IMR-90 (cell line): ENCODE measurements at regions not wholly inside any gene's neighbourhood (a gene's known extent, or its start where the extent isn't known, plus 50 kb on each side); places are given as distances from the start of the nearest gene placed in this dataset.

Experiments used
- ATAC-seq: fragments of 200-7000 bp; cut with Tn5 transposase; 2 replicates; pipeline ENCODE4 v1.9.1; 2020; ENCODE audit warnings: low read depth, mild to moderate bottlenecking, moderate library complexity
- BruUV-seq: library from RNA; stranded (reverse); fragments of 400-500 nt; replicated peaks from 2 replicates; lab custom pipeline; 2021; lab: Mats Ljungman, UMichigan
- CTCF ChIA-PET: fragments of 300-600 bp; formaldehyde crosslinking; extraction: SDS; loops from one replicate; lab custom pipeline; 2021; ENCODE audit warnings: antibody characterized with exemption; lab: Yijun Ruan, JAX
- POLR2A ChIA-PET: fragments of 300-600 bp; sonication (Branson Sonifier 250); formaldehyde crosslinking; loops from one replicate; lab custom pipeline; 2022; ENCODE audit warnings: antibody characterized with exemption; ENCODE audit not compliant: unreplicated experiment; lab: Charles Lee
- DNase-seq: peaks from one replicate; pipeline ENCODE4 v3.0.0; 2013
- H2AFZ ChIP-seq: replicated peaks from 2 replicates; pipeline ENCODE3; 2013; ENCODE audit warnings: low read length, mild to moderate bottlenecking; ENCODE audit not compliant: poor library complexity
- H2AK5ac ChIP-seq: 2 replicates; pipeline ENCODE4 v1.6.1; 2013; ENCODE audit warnings: low read depth, low read length, inconsistent platforms
- H2AK9ac ChIP-seq: replicated peaks from 2 replicates; pipeline ENCODE3; 2013; ENCODE audit warnings: mild to moderate bottlenecking, low read depth, low read length, moderate library complexity; ENCODE audit not compliant: poor library complexity
- H2BK120ac ChIP-seq: 2 replicates; pipeline ENCODE4 v1.6.1; 2013; ENCODE audit warnings: low read depth, low read length, inconsistent platforms
- H2BK15ac ChIP-seq: 3 replicates; pipeline ENCODE4 v1.6.1; 2013; ENCODE audit warnings: low read depth, low read length, inconsistent platforms
- H2BK20ac ChIP-seq: 2 replicates; pipeline ENCODE4 v1.6.1; 2013; ENCODE audit warnings: low read depth, mild to moderate bottlenecking, inconsistent platforms, low read length, moderate library complexity
- H2BK5ac ChIP-seq: 2 replicates; pipeline ENCODE4 v1.6.1; 2013; ENCODE audit warnings: mild to moderate bottlenecking, low read depth, low read length, inconsistent platforms; ENCODE audit not compliant: poor library complexity, severe bottlenecking
- H3K14ac ChIP-seq: replicated peaks from 2 replicates; pipeline ENCODE4 v1.6.1; 2013; ENCODE audit warnings: low read depth, low read length, inconsistent platforms
- H3K18ac ChIP-seq: 2 replicates; pipeline ENCODE4 v1.6.1; 2013; ENCODE audit warnings: low read depth, low read length, control low read depth
- H3K23ac ChIP-seq: 2 replicates; pipeline ENCODE4 v1.6.1; 2013; ENCODE audit warnings: low read depth, low read length, inconsistent platforms
- H3K27ac ChIP-seq: 2 replicates; pipeline ENCODE4 v1.5.1; 2013; ENCODE audit warnings: mild to moderate bottlenecking, control low read depth, low read length; ENCODE audit not compliant: insufficient read depth
- H3K27me3 ChIP-seq: 2 replicates; pipeline ENCODE4 v1.6.1; 2013; ENCODE audit warnings: low read length; ENCODE audit not compliant: control insufficient read depth, insufficient read depth
- H3K36me3 ChIP-seq: 2 replicates; pipeline ENCODE4 v1.6.1; 2013; ENCODE audit warnings: low read length, mixed read lengths; ENCODE audit not compliant: control insufficient read depth, insufficient read depth
- H3K4ac ChIP-seq: 2 replicates; pipeline ENCODE4 v1.6.1; 2013; ENCODE audit warnings: low read depth, low read length, inconsistent platforms
- H3K4me1 ChIP-seq: 2 replicates; pipeline ENCODE4 v1.6.1; 2013; ENCODE audit warnings: low read length, mixed read lengths; ENCODE audit not compliant: control insufficient read depth, insufficient read depth
- H3K4me2 ChIP-seq: 2 replicates; pipeline ENCODE4 v1.6.1; 2013; ENCODE audit warnings: low read depth, mild to moderate bottlenecking, control low read depth, low read length, moderate library complexity
- H3K4me3 ChIP-seq: 2 replicates; pipeline ENCODE4 v1.5.1; 2013; ENCODE audit warnings: low read depth, mild to moderate bottlenecking, control low read depth, low read length, moderate library complexity; ENCODE audit not compliant: insufficient read depth
- H3K56ac ChIP-seq: 2 replicates; pipeline ENCODE4 v1.6.1; 2013; ENCODE audit warnings: low read length, inconsistent platforms; ENCODE audit not compliant: insufficient read depth; ENCODE audit errors: extremely low read depth
- H3K79me1 ChIP-seq, 2 experiments: 2 replicates each; pipeline ENCODE4 v1.6.1; 2013; ENCODE audit warnings: low read length in 2 of 2, inconsistent platforms in 1 of 2, low read depth in 1 of 2
- H3K9ac ChIP-seq: 2 replicates; pipeline ENCODE4 v1.6.1; 2013; ENCODE audit warnings: low read depth, low read length, control low read depth
- H3K9me1 ChIP-seq: 2 replicates; pipeline ENCODE4 v1.6.1; 2013; ENCODE audit warnings: low read length, inconsistent platforms; ENCODE audit not compliant: insufficient read depth
- H3K9me3 ChIP-seq: 2 replicates; pipeline ENCODE4 v1.6.1; 2013; ENCODE audit warnings: low read length; ENCODE audit not compliant: control insufficient read depth, insufficient read depth
- H4K20me1 ChIP-seq: 2 replicates; pipeline ENCODE4 v1.6.1; 2013; ENCODE audit warnings: low read length, inconsistent platforms; ENCODE audit not compliant: insufficient read depth
- H4K5ac ChIP-seq: 2 replicates; pipeline ENCODE4 v1.6.1; 2013; ENCODE audit warnings: mild to moderate bottlenecking, low read depth, low read length, control low read depth
- H4K8ac ChIP-seq, 2 experiments: 2 replicates each; pipeline ENCODE4 v1.6.1; 2013; ENCODE audit warnings: low read depth in 2 of 2, low read length in 2 of 2, control low read depth in 1 of 2, inconsistent platforms in 1 of 2
- H4K91ac ChIP-seq: 2 replicates; pipeline ENCODE4 v1.6.1; 2013; ENCODE audit warnings: low read depth, low read length, inconsistent platforms; ENCODE audit not compliant: insufficient read depth
- BHLHE40 ChIP-seq: fragments of 150-350 bp; IDR thresholded peaks from 2 replicates; pipeline ENCODE4 v1.6.1; 2016; ENCODE audit warnings: mild to moderate bottlenecking, low read depth, low read length
- CEBPB ChIP-seq: IDR thresholded peaks from 2 replicates; pipeline ENCODE4 v1.6.1; 2012; ENCODE audit warnings: low read depth, low read length, improper control_type of control experiment
- ELK1 ChIP-seq: fragments of 150-350 bp; IDR thresholded peaks from 2 replicates; pipeline ENCODE4 v1.6.1; 2016; ENCODE audit warnings: low read depth, mild to moderate bottlenecking, low read length, moderate library complexity, borderline replicate concordance
- FOS ChIP-seq: fragments of 150-350 bp; IDR thresholded peaks from 2 replicates; pipeline ENCODE4 v1.6.1; 2016; ENCODE audit warnings: low read depth, low read length
- MAFK ChIP-seq: IDR thresholded peaks from 2 replicates; pipeline ENCODE4 v1.6.1; 2012; ENCODE audit warnings: low read depth, low read length, improper control_type of control experiment
- MXI1 ChIP-seq: IDR thresholded peaks from 2 replicates; pipeline ENCODE4 v1.6.1; 2012; ENCODE audit warnings: low read depth, mild to moderate bottlenecking, low read length, moderate library complexity, borderline replicate concordance
- POLR2A ChIP-seq: IDR thresholded peaks from 2 replicates; pipeline ENCODE4 v1.6.1; 2012; ENCODE audit warnings: mild to moderate bottlenecking, low read depth, low read length
- RAD21 ChIP-seq: IDR thresholded peaks from 2 replicates; pipeline ENCODE4 v1.6.1; 2012; ENCODE audit warnings: low read length, improper control_type of control experiment
- RCOR1 ChIP-seq: IDR thresholded peaks from 2 replicates; pipeline ENCODE4 v1.6.1; 2012; ENCODE audit warnings: mild to moderate bottlenecking, low read length, improper control_type of control experiment; ENCODE audit not compliant: insufficient replicate concordance
- RFX5 ChIP-seq: IDR thresholded peaks from 2 replicates; pipeline ENCODE4 v1.8.0; 2012; ENCODE audit warnings: low read depth, mild to moderate bottlenecking, low read length, moderate library complexity
- USF2 ChIP-seq: fragments of 150-350 bp; IDR thresholded peaks from 2 replicates; pipeline ENCODE4 v1.6.1; 2017; ENCODE audit warnings: mild to moderate bottlenecking, antibody characterized with exemption, low read length, low read depth
- WGBS, 2 experiments: methylation state at CpG; one replicate each; pipeline versions ENCODE4 v1.1.5 to v1.1.7; 2013; ENCODE audit warnings: missing lambda C conversion rate in 2 of 2; ENCODE audit not compliant: insufficient read length in 1 of 2; ENCODE audit errors: extremely low coverage in 2 of 2; 5-methylcytosine and 5-hydroxymethylcytosine counted together
- dilution Hi-C: fragments of 300-500 bp; cut with HindIII; formaldehyde crosslinking; loops from one replicate; pipeline ENCODE4 v1.14.3; 2018; ENCODE audit warnings: low sequenced_read_pairs; ENCODE audit not compliant: unreplicated experiment
- in situ Hi-C: fragments of 300-500 bp; cut with MboI; formaldehyde crosslinking; loops from 3 replicates; pipeline ENCODE4 v1.14.3; 2019; ENCODE audit warnings: low sequenced_read_pairs, inconsistent platforms, mixed read lengths
- intact Hi-C: fragments of 100-400 bp; cut with micrococcal nuclease; formaldehyde crosslinking; loops from 2 replicates; pipeline ENCODE4 v1.10.0; 2022

- Histone ChIP-seq H2AK5ac (no peak overlapping the region), H4K20me1 (no peaks in the 10 kb centered on the region), H4K5ac (no peak overlapping the region), H2BK20ac (no peak overlapping the region), H4K91ac (no peak overlapping the region), H3K9me1 (no peaks in the 10 kb centered on the region), H3K4ac (no peak overlapping the region), H3K4me3 (no peak overlapping the region), H2BK15ac (no peak overlapping the region), H3K9me3 (peaks cover 6% of the 10 kb centered on the region), H3K27ac (no peak overlapping the region), H3K23ac (no peak overlapping the region), H2BK5ac (no peak overlapping the region), H3K9ac (no peak overlapping the region), H2AK9ac (no peak overlapping the region), H2BK120ac (no peak overlapping the region), H3K4me2 (no peak overlapping the region), H2AFZ (no peak overlapping the region), H3K36me3 (no peaks in the 10 kb centered on the region), H3K79me1 (no peaks in the 10 kb centered on the region), H3K56ac (no peak overlapping the region), H3K18ac (no peak overlapping the region), H3K27me3 (no peaks in the 10 kb centered on the region), H4K8ac (no peak overlapping the region), H3K14ac (no peak overlapping the region), H3K4me1 (no peaks in the 10 kb centered on the region)
- in situ Hi-C loops (no loop called here), intact Hi-C loops (no loop called here), dilution Hi-C loops (no loop called here)
- POLR2A ChIA-PET = no interaction called here
- ATAC-seq = no peak
- CTCF ChIA-PET = no interaction called here
- no TSS peak for BruUV-seq
- no CpG with 5 or more reads among the region's 3 CpGs for WGBS, 2 experiments
- TF ChIP-seq RCOR1 (no peak), MXI1 (no peak), RFX5 (no peak), FOS (no peak), POLR2A (no peak), BHLHE40 (no peak), CEBPB (no peak), MAFK (no peak), RAD21 (no peak), USF2 (no peak), ELK1 (no peak)
- DNase-seq = no peak
Measured at GRCh38 chr10:120108916-120109315, 216.4 kb downstream of the SEC23IP start.
